Ascending aorta (tissue), 2 donors: ENCODE measurements at regions not wholly inside any gene's neighbourhood (a gene's known extent, or its start where the extent isn't known, plus 50 kb on each side); places are given as distances from the start of the nearest gene placed in this dataset.

Experiments used
- DNase-seq, 2 donors: peaks; one replicate each; pipeline ENCODE4 v3.0.0-alpha.2; 2019; ENCODE audit warnings: low spot score in 2 of 2
- H3K27ac ChIP-seq, 2 donors: fragments of 200-600 bp; sonication (generic); one replicate each; pipeline ENCODE4 v1.5.1; 2016 to 2017; ENCODE audit warnings: mild to moderate bottlenecking in 1 of 2
- H3K27me3 ChIP-seq: fragments of 200-600 bp; sonication (generic); one replicate; pipeline ENCODE4 v1.5.1; 2017
- H3K36me3 ChIP-seq, 2 donors: fragments of 200-600 bp; sonication (generic); one replicate each; pipeline ENCODE4 v1.5.1; 2016
- H3K4me1 ChIP-seq, 2 donors: fragments of 200-600 bp; sonication (generic); one replicate each; pipeline ENCODE4 v1.5.1; 2016 to 2017; ENCODE audit warnings: mild to moderate bottlenecking in 1 of 2
- H3K4me3 ChIP-seq, 2 donors: fragments of 200-600 bp; sonication (generic); one replicate each; pipeline ENCODE4 v1.5.1; 2016 to 2017; ENCODE audit warnings: mild to moderate bottlenecking in 1 of 2
- H3K9me3 ChIP-seq, 2 donors: fragments of 200-600 bp; sonication (generic); one replicate each; pipeline ENCODE4 v1.5.1; 2016
- intact Hi-C: fragments of 100-400 bp; cut with DNase I; formaldehyde crosslinking; loops from one replicate; pipeline ENCODE4 v1.15.1; 2023
- TF ChIP-seq, protein P1 (sequence below), 3 experiments: fragments of 200-600 bp in 2 of 3; fragments of 450-650 bp in 1 of 3; sonication (generic) in 2 of 3; IDR thresholded peaks; one replicate each; pipeline ENCODE4 v1.5.1; 2016 to 2019; ENCODE audit warnings: antibody characterized with exemption in 3 of 3, mild to moderate bottlenecking in 1 of 3, moderate library complexity in 1 of 3

DNA sequence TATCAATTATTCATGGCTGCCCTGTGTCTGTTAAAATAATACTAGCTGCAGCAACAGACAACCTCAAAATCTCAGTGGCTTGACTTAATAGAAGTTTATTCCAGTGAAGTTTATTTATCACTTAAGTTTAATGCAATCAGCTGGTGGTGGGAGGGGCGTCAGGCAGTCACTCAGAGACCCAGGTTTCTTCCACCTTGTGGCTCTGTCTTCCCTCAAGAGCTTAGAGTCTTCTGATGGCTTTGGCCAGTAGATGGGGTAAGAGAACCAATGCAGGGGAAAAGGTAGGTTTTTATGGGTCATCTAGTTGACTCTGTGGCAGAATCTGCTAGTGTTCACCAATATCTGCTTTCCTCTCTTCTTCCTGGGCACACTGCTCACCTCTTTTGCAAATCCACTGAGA lies 668.9 kb downstream of the AACS start:
- Histone ChIP-seq H3K36me3 (no peaks in the 10 kb centered on the region), H3K4me3 (no peak overlapping the region), H3K27ac (no peak overlapping the region), H3K27me3 (no peaks in the 10 kb centered on the region), H3K4me1 (no peaks in the 10 kb centered on the region), H3K9me3 (peaks cover 0 to 3% of the 10 kb centered on the region in 2 donors)
- TF ChIP-seq, protein P1, sequence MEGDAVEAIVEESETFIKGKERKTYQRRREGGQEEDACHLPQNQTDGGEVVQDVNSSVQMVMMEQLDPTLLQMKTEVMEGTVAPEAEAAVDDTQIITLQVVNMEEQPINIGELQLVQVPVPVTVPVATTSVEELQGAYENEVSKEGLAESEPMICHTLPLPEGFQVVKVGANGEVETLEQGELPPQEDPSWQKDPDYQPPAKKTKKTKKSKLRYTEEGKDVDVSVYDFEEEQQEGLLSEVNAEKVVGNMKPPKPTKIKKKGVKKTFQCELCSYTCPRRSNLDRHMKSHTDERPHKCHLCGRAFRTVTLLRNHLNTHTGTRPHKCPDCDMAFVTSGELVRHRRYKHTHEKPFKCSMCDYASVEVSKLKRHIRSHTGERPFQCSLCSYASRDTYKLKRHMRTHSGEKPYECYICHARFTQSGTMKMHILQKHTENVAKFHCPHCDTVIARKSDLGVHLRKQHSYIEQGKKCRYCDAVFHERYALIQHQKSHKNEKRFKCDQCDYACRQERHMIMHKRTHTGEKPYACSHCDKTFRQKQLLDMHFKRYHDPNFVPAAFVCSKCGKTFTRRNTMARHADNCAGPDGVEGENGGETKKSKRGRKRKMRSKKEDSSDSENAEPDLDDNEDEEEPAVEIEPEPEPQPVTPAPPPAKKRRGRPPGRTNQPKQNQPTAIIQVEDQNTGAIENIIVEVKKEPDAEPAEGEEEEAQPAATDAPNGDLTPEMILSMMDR (IDR thresholded peaks at IDR 0.05): no peak
- DNase-seq: no peak
- intact Hi-C loops: no loop called here

DNA sequence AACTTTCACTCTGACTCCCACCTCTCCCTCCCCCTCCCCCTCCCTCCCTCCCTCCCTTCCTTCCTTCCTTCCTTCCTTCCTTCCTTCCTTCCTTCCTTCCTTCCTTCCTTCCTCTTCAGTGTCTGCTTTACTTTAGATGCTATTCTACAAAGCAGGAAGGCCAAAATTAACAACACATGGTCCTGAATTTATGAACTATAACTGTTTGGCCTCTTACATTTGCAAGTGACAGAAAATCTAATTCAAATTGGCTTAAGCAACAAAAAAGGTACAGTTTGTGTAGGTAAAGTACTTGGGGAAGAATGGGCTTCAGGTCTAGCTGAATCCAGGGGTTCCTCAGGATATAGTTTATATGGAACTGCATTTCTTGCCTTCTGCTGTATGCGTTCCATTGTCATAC lies 673.0 kb downstream of the AACS start:
- no peaks in the 10 kb centered on the region for H3K36me3 ChIP-seq
- no peak overlapping the region for H3K4me3 ChIP-seq
- intact Hi-C loops: no loop called here
- peaks cover 0 to 3% of the 10 kb centered on the region in 2 donors for H3K9me3 ChIP-seq
- no peaks in the 10 kb centered on the region for H3K27me3 ChIP-seq
- H3K4me1 ChIP-seq: no peaks in the 10 kb centered on the region
- no peak for DNase-seq
- TF ChIP-seq, protein P1 (IDR thresholded peaks at IDR 0.05): no peak
- H3K27ac ChIP-seq: no peak overlapping the region

DNA sequence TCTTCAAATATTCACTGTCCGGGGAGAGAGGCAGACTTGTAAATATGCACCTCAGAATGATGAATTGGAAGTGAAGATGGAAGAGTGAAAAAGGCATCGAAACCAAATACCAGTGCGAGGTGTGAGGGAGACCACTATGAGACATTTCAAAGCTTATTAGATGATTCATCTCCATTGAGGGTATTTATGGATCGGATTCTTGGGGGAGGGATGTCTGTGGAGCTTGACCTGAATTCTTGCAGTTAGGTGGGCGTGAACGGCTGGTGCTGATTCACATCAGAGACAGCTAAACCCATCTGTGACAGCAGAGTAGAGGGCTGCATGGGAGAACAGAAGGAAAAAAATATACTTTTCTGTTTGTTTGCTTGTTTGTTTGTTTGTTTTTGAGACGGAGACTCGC lies 677.2 kb downstream of the AACS start:
- TF ChIP-seq, protein P1 (IDR thresholded peaks at IDR 0.05): no peak
- Histone ChIP-seq H3K9me3 (no peaks in the 10 kb centered on the region), H3K4me3 (no peak overlapping the region), H3K27ac (no peak overlapping the region), H3K4me1 (no peaks in the 10 kb centered on the region), H3K27me3 (no peaks in the 10 kb centered on the region), H3K36me3 (no peaks in the 10 kb centered on the region)
- intact Hi-C loops: no loop called here
- DNase-seq: no peak

DNA sequence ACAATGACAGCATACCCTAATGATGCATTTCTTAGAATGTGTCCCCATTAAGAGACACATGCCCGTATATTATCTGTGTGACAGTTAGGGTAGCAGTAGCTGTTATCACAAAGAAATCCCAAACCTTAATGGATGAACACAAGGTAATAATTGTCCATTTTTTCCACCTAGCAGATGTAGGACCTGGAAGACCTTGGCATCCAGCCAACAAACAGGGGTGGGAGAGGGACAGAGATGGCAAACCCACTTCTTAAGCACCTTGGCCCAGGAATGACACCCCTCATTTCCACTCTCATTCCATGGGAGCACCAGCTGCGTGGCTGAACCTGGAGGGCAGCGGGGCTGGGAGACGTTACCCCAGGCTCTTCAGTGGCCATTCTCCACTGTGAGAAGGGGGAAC lies 679.0 kb downstream of the AACS start:
- Histone ChIP-seq H3K9me3 (no peaks in the 10 kb centered on the region), H3K36me3 (no peaks in the 10 kb centered on the region), H3K4me3 (no peak overlapping the region), H3K27me3 (no peaks in the 10 kb centered on the region), H3K27ac (no peak overlapping the region), H3K4me1 (no peaks in the 10 kb centered on the region)
- intact Hi-C loops: no loop called here
- DNase-seq: no peak
- TF ChIP-seq, protein P1 (IDR thresholded peaks at IDR 0.05): no peak

DNA sequence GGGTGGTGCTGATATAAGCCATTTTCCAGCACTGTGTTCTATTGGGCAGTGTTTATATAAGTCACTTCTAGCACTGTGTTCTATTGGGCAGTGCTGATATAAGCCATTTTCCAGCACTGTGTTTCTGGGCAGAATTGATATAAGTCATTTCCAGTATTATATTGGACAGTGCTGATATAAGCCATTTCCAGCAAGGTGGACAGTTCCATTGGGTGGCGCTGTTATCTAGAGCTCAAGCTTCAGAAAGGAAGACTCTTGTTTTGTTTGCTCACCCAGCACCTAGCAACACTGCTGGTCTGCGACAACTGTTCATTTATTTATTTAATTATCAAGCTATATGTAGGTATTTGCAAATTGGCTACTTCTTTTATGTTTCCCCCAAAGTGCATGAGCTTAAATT lies 690.3 kb downstream of the AACS start:
- TF ChIP-seq, protein P1 (IDR thresholded peaks at IDR 0.05): no peak
- no peak for DNase-seq
- Histone ChIP-seq H3K36me3 (no peaks in the 10 kb centered on the region), H3K4me3 (no peak overlapping the region), H3K9me3 (no peaks in the 10 kb centered on the region), H3K27ac (no peak overlapping the region), H3K27me3 (no peaks in the 10 kb centered on the region), H3K4me1 (no peaks in the 10 kb centered on the region)
- intact Hi-C loops: no loop called here

DNA sequence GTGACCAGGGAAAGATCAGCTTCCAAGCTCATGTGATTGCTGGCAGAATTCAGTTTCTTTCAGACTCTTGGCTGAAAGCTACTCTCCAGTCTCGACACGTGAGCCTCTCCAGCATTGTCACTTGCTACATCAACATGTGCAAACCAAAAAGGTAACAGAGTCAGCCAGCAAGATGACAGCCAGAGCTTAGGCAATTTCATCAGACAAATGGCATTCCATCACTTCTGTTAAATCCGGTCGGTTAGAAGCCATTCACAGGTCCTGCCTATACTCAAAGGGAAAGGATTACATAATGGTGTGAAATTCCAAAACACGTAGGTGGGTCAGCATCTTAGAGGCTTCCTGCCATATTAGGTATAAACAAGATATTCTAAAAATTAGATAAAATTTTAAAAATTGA lies 700.9 kb downstream of the AACS start:
- no peak overlapping the region for H3K4me3 ChIP-seq
- intact Hi-C loops: no loop called here
- H3K4me1 ChIP-seq: no peaks in the 10 kb centered on the region
- H3K27me3 ChIP-seq: no peaks in the 10 kb centered on the region
- H3K36me3 ChIP-seq: no peaks in the 10 kb centered on the region
- no peak for DNase-seq
- H3K27ac ChIP-seq: no peak overlapping the region
- TF ChIP-seq, protein P1 (IDR thresholded peaks at IDR 0.05): no peak
- H3K9me3 ChIP-seq: no peaks in the 10 kb centered on the region
